Rectal smooth muscle tissue (tissue), 1 donor: ENCODE measurements at regions not wholly inside any gene's neighbourhood (a gene's known extent, or its start where the extent isn't known, plus 50 kb on each side); places are given as distances from the start of the nearest gene placed in this dataset.
A peak's percentile ranks its signal among the peaks of the same experiment; 100 is the strongest.
"Not testable (repeated sequence)": the region's sequence is repeated elsewhere in the genome, so short reads cannot be mapped to it uniquely, and the experiment has no call there.

Experiments
- H3K27ac ChIP-seq: one replicate; pipeline ENCODE4 v1.7.0; 2013; ENCODE audit warnings: low read depth, low read length, inconsistent platforms
- H3K27me3 ChIP-seq: one replicate; pipeline ENCODE4 v1.7.0; 2013; ENCODE audit warnings: low read length; ENCODE audit not compliant: control insufficient read depth, insufficient read depth
- H3K36me3 ChIP-seq: one replicate; pipeline ENCODE4 v1.7.0; 2013; ENCODE audit warnings: low read length; ENCODE audit not compliant: control insufficient read depth, insufficient read depth
- H3K4me1 ChIP-seq: one replicate; pipeline ENCODE4 v1.7.0; 2013; ENCODE audit warnings: low read length; ENCODE audit not compliant: control insufficient read depth, insufficient read depth
- H3K4me3 ChIP-seq: one replicate; pipeline ENCODE4 v1.7.0; 2013; ENCODE audit warnings: low read length
- H3K9ac ChIP-seq: one replicate; pipeline ENCODE4 v1.7.0; 2013; ENCODE audit warnings: low read length

GRCh38 chr16:22645868-22646267, 135.2 kb downstream of the NPIPB5 start:
- Histone ChIP-seq H3K36me3 (no peaks in the 10 kb centered on the region), H3K4me3 (no peak overlapping the region), H3K4me1 (no peaks in the 10 kb centered on the region), H3K9ac (no peak overlapping the region), H3K27ac (no peak overlapping the region), H3K27me3 (no peaks in the 10 kb centered on the region)

GRCh38 chr16:22646948-22647556, 136.4 kb downstream of the NPIPB5 start:
- Histone ChIP-seq H3K9ac (no peak overlapping the region), H3K36me3 (no peaks in the 10 kb centered on the region), H3K27me3 (no peaks in the 10 kb centered on the region), H3K4me3 (no peak overlapping the region), H3K27ac (no peak overlapping the region), H3K4me1 (no peaks in the 10 kb centered on the region)

GRCh38 chr16:22648141-22648540, 137.4 kb downstream of the NPIPB5 start:
- H3K36me3 ChIP-seq: no peaks in the 10 kb centered on the region
- H3K27me3 ChIP-seq: no peaks in the 10 kb centered on the region
- no peak overlapping the region for H3K9ac ChIP-seq
- H3K27ac ChIP-seq: no peak overlapping the region
- no peaks in the 10 kb centered on the region for H3K4me1 ChIP-seq
- H3K4me3 ChIP-seq: no peak overlapping the region

DNA sequence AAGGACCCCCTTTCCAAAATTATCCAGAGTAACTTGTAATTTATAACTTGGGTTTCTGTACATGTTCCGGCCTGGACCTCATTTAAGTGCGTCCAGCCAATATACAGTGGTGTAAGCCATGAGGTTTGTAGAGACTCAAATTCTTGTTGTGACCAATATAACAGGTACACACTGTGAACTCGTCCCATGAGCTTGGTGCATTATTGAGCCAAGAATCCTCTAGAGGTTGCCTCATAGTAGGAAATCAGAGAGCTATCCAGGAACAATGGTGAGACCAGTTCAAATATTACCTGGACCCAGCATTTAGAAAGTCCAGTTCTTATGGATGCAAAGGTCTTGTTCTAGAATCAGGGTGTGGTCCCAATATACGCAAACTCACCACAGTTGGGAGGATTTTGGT, 138.2 kb downstream of the NPIPB5 start:
- Histone ChIP-seq H3K36me3 (no peaks in the 10 kb centered on the region), H3K27ac (no peak overlapping the region), H3K27me3 (no peaks in the 10 kb centered on the region), H3K9ac (no peak overlapping the region), H3K4me1 (no peaks in the 10 kb centered on the region), H3K4me3 (no peak overlapping the region)

GRCh38 chr16:22651111-22651817, 140.6 kb downstream of the NPIPB5 start:
- H3K36me3 ChIP-seq, H3K27me3 ChIP-seq: not testable (repeated sequence)

DNA sequence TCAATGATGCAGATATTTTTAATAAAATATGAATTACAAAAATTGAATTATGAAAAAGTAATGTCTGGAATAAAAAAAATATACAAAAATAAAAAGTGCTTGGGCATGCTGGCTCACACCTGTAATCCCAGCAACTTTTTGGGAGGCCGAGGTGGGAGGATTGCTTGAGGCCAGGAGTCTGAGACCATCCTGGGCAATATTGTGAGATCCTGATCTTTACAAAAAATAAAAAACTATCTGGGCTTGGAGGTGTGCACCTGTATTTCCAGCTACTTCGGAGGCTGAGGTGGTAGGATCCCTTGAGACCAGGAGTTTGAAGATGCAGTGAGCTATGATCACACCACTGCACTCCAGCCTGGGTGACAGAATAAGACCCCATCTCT, 141.8 kb downstream of the NPIPB5 start:
- H3K9ac ChIP-seq: no peak overlapping the region
- H3K27me3 ChIP-seq: no peaks in the 10 kb centered on the region
- H3K27ac ChIP-seq: no peak overlapping the region
- H3K4me3 ChIP-seq: no peak overlapping the region
- H3K36me3 ChIP-seq: no peaks in the 10 kb centered on the region
- no peaks in the 10 kb centered on the region for H3K4me1 ChIP-seq

More at GRCh38 chr16:22651111-22651817, 140.6 kb downstream of the NPIPB5 start:
- not testable (repeated sequence) for H3K9ac ChIP-seq, H3K4me3 ChIP-seq, H3K4me1 ChIP-seq, H3K27ac ChIP-seq

DNA sequence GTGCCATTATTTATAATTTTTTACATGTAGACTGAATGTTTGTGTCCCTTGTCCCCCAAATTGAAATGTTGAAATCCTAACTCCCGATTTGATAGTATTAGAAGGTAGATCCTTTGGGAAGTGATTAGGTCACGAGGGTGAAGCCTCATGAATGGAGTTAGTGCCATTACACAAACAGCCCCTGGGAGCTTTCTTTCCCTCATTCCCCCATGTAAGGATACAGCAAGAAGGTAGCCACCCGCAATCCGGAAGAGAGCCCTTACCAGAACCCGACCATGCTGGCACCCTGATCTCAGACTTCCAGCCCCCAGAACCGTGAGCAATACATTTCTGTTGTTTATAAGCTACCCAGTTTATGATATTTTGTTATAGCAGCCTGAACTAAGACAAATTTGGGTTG, 143.2 kb downstream of the NPIPB5 start:
- Histone ChIP-seq H3K36me3 (no peaks in the 10 kb centered on the region), H3K27me3 (no peaks in the 10 kb centered on the region), H3K9ac (no peak overlapping the region), H3K27ac (no peak overlapping the region), H3K4me3 (no peak overlapping the region), H3K4me1 (no peaks in the 10 kb centered on the region)

DNA sequence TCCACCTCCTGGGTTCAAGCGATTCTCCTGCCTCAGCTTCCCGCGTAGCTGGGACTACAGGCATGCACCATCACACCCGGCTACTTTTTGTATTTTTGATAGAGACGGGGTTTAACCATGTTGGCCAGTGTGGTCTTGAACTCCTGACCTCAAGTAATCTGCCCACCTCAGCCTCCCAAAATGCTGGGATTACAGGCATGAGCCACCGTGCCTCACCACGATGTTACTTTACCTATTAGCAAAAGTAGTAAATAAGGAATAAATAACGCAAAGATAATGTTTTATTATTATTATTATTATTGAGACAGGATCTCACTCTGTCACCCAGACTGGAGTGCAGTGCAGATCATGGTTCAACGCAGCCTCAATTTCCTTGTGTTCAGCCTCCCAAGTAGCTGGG, 145.9 kb downstream of the NPIPB5 start:
- H3K9ac ChIP-seq, H3K36me3 ChIP-seq, H3K27ac ChIP-seq, H3K4me1 ChIP-seq, H3K27me3 ChIP-seq, H3K4me3 ChIP-seq: not testable (repeated sequence)

DNA sequence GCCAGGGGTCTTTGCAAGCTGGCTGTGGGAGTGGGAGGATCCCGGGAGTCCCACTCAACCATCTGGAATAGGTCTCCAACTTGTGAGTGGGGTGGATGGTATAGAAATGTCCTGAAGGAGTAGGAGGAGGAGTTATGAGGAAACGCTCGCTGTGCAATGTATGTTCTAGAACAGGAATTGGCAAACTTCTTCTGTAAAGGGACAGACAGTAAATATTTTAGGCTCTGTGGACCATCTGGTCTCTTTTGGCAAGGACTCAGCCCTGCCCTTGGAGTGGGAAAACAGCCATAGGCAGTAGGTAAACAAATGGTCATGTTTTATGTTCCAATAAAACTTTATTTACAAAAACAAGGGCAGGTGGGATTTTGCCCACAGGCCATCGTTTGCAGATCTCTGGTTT, 149.2 kb downstream of the NPIPB5 start:
- peak overlapping the region; percentile 6 for H3K27ac ChIP-seq
- no peak overlapping the region for H3K4me3 ChIP-seq
- peaks cover 6% of the 10 kb centered on the region for H3K4me1 ChIP-seq
- H3K36me3 ChIP-seq: no peaks in the 10 kb centered on the region
- no peaks in the 10 kb centered on the region for H3K27me3 ChIP-seq
- H3K9ac ChIP-seq: no peak overlapping the region

GRCh38 chr16:22660441-22661160, 149.9 kb downstream of the NPIPB5 start:
- Histone ChIP-seq H3K27me3 (no peaks in the 10 kb centered on the region), H3K4me1 (peaks cover 6% of the 10 kb centered on the region), H3K27ac (peak overlapping the region; percentile 6), H3K36me3 (no peaks in the 10 kb centered on the region), H3K4me3 (no peak overlapping the region), H3K9ac (no peak overlapping the region)

GRCh38 chr16:22661161-22661647, 150.5 kb downstream of the NPIPB5 start:
- Histone ChIP-seq H3K36me3 (no peaks in the 10 kb centered on the region), H3K4me3 (no peak overlapping the region), H3K27me3 (no peaks in the 10 kb centered on the region), H3K9ac (no peak overlapping the region), H3K4me1 (peaks cover 6% of the 10 kb centered on the region), H3K27ac (no peak overlapping the region)

GRCh38 chr16:22662958-22663357, 151.0 kb upstream of the HS3ST2 start:
- H3K36me3 ChIP-seq, H3K4me1 ChIP-seq, H3K9ac ChIP-seq, H3K27ac ChIP-seq, H3K27me3 ChIP-seq, H3K4me3 ChIP-seq: not testable (repeated sequence)
